OCI-LY3 (cell line): ENCODE measurements at regions not wholly inside any gene's neighbourhood (a gene's known extent, or its start where the extent isn't known, plus 50 kb on each side); places are given as distances from the start of the nearest gene placed in this dataset.

Experiments
- EZH2phosphoT487 ChIP-seq: fragments of 200-600 bp; shearing (Covaris generic); IDR thresholded peaks from 2 replicates; pipeline ENCODE4 v1.6.1; 2018; ENCODE audit warnings: antibody characterized with exemption, mixed run types, low read depth
- TF ChIP-seq, protein P1 (sequence below): fragments of 200-600, 300-600 bp; sonication (generic); IDR thresholded peaks from 2 replicates; pipeline ENCODE4 v1.5.1; 2014; ENCODE audit warnings: antibody characterized with exemption, low read length, low read depth

DNA sequence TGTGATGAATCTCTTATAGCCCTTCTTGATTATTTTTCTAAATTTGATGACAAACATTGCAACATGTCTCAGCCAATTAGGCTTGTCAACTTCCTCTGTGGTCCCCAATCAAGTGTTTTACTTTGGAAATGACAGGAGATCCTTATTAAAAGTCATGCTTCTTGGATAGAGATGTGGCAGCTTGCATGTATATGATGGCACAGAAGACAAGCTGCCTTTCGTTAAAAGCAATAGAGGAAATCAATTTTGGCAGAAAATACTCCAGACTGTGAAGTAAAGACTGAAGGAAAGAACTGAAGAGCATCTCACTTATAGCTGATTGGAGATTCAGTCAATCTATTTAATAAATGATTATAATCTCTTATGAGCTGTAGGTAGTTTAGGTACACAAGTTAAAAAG is 419.6 kb downstream of the PCDH7 start:
- TF ChIP-seq, protein P1, sequence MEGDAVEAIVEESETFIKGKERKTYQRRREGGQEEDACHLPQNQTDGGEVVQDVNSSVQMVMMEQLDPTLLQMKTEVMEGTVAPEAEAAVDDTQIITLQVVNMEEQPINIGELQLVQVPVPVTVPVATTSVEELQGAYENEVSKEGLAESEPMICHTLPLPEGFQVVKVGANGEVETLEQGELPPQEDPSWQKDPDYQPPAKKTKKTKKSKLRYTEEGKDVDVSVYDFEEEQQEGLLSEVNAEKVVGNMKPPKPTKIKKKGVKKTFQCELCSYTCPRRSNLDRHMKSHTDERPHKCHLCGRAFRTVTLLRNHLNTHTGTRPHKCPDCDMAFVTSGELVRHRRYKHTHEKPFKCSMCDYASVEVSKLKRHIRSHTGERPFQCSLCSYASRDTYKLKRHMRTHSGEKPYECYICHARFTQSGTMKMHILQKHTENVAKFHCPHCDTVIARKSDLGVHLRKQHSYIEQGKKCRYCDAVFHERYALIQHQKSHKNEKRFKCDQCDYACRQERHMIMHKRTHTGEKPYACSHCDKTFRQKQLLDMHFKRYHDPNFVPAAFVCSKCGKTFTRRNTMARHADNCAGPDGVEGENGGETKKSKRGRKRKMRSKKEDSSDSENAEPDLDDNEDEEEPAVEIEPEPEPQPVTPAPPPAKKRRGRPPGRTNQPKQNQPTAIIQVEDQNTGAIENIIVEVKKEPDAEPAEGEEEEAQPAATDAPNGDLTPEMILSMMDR: no peak
- TF ChIP-seq EZH2phosphoT487: no peak
